Activated CD8-positive, alpha-beta T cell treated with anti-CD3 and anti-CD28 coated beads for 36 hours (primary cell): ENCODE measurements at regions not wholly inside any gene's neighbourhood (a gene's known extent, or its start where the extent isn't known, plus 50 kb on each side); places are given as distances from the start of the nearest gene placed in this dataset.

Experiments
- ATAC-seq: fragments of 200-7000 bp; cut with Tn5 transposase; one replicate; pipeline ENCODE4 v1.10.0; 2021; ENCODE audit warnings: mild to moderate bottlenecking, moderate library complexity
- CTCF ChIA-PET: fragments of 350-600 bp; sonication (Branson Sonifier 250); formaldehyde crosslinking; loops from one replicate; lab custom pipeline; 2021; ENCODE audit warnings: antibody characterized with exemption; lab: Charles Lee
- POLR2A ChIA-PET: fragments of 350-600 bp; sonication (Branson Sonifier 250); formaldehyde crosslinking; loops from one replicate; lab custom pipeline; 2021; ENCODE audit warnings: antibody characterized with exemption; lab: Charles Lee
- DNase-seq: peaks from one replicate; pipeline ENCODE4 v3.0.0-alpha.2; 2020
- H3K27ac Mint-ChIP-seq: one replicate; pipeline ENCODE4 v1.8.0; 2021; ENCODE audit warnings: mild to moderate bottlenecking, mixed read lengths
- H3K27me3 Mint-ChIP-seq: one replicate; pipeline ENCODE4 v1.8.0; 2021; ENCODE audit warnings: mixed read lengths
- H3K36me3 Mint-ChIP-seq: one replicate; pipeline ENCODE4 v1.8.0; 2021; ENCODE audit warnings: low read depth, mixed read lengths
- H3K4me1 Mint-ChIP-seq: one replicate; pipeline ENCODE4 v1.8.0; 2021; ENCODE audit warnings: low read depth, mixed read lengths
- H3K4me3 Mint-ChIP-seq: one replicate; pipeline ENCODE4 v1.8.0; 2021; ENCODE audit warnings: mild to moderate bottlenecking, moderate library complexity, mixed read lengths
- H3K9me3 Mint-ChIP-seq: one replicate; pipeline ENCODE4 v1.8.0; 2021; ENCODE audit warnings: mixed read lengths
- intact Hi-C: fragments of 100-400 bp; cut with micrococcal nuclease; formaldehyde crosslinking; loops from one replicate; pipeline ENCODE4 v1.10.0; 2022
- TF ChIP-seq, protein P1 (sequence below): fragments of 200-600 bp; IDR thresholded peaks from one replicate; pipeline ENCODE4 v1.8.0; 2022; ENCODE audit warnings: antibody characterized with exemption, mild to moderate bottlenecking

DNA sequence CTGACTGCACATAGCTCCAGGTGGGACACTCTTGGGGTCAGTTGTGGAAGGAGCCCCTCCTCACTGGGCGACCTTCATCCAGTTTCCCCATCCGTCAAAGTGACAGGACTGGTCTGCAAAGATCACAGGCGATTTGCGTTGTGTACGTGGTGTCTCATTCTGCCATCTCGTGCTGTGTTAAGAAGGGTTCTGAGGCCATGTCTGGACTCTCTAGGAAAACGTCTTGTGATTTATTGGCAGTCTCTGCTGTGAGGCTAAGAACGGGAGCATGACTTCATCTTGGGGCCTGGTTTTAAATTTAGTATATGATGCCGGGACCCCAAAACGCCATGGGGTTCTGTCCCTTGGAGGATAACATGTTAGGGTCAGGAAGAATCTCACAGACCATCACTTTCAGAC lies 65.2 kb upstream of the CIBAR2 start:
- Mint-ChIP-seq H3K9me3 (no peaks in the 10 kb centered on the region), H3K27me3 (peaks cover 33% of the 10 kb centered on the region), H3K4me1 (no peaks in the 10 kb centered on the region), H3K36me3 (no peaks in the 10 kb centered on the region), H3K27ac (no peak overlapping the region), H3K4me3 (no peak overlapping the region)
- intact Hi-C loops = no loop called here
- no peak for DNase-seq
- no peak for ATAC-seq
- POLR2A ChIA-PET = no interaction called here
- CTCF ChIA-PET = no interaction called here
- TF ChIP-seq, protein P1, sequence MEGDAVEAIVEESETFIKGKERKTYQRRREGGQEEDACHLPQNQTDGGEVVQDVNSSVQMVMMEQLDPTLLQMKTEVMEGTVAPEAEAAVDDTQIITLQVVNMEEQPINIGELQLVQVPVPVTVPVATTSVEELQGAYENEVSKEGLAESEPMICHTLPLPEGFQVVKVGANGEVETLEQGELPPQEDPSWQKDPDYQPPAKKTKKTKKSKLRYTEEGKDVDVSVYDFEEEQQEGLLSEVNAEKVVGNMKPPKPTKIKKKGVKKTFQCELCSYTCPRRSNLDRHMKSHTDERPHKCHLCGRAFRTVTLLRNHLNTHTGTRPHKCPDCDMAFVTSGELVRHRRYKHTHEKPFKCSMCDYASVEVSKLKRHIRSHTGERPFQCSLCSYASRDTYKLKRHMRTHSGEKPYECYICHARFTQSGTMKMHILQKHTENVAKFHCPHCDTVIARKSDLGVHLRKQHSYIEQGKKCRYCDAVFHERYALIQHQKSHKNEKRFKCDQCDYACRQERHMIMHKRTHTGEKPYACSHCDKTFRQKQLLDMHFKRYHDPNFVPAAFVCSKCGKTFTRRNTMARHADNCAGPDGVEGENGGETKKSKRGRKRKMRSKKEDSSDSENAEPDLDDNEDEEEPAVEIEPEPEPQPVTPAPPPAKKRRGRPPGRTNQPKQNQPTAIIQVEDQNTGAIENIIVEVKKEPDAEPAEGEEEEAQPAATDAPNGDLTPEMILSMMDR = no peak

DNA sequence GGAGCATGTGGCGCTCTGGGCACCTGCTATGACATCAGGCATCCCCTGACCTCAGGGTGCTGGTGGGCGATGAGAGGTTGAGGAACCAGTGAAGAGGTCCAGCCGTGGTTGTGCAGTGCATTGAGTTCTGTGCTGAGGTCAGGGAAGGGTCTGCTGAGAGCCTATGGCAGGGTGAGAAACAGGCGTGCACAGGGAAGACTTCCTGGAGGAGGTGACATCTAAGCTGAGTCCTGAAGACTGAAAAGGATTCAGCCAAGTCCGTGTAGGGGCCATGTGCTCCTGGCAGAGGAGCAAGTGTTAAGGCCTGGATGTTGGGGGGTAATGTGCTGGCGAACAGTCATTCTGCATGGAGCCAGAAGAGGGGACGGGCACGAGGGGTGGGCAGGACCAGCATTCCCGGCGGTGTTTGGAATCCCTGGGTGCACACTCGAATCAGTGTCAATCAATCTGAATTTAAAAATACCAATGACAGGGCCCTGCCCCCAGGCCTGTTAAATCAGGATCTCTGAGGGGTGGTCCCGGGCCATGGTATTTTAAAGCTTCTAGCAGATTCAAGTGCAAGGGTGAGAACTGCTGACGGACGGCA lies 65.8 kb upstream of the CIBAR2 start:
- ATAC-seq = no peak
- no peak for DNase-seq
- POLR2A ChIA-PET = no interaction called here
- H3K36me3 Mint-ChIP-seq = no peaks in the 10 kb centered on the region
- H3K27ac Mint-ChIP-seq = no peak overlapping the region
- TF ChIP-seq, protein P1 = no peak
- H3K9me3 Mint-ChIP-seq = no peaks in the 10 kb centered on the region
- intact Hi-C loops = no loop called here
- CTCF ChIA-PET = no interaction called here
- no peak overlapping the region for H3K4me3 Mint-ChIP-seq
- no peaks in the 10 kb centered on the region for H3K4me1 Mint-ChIP-seq
- H3K27me3 Mint-ChIP-seq = peaks cover 27% of the 10 kb centered on the region

DNA sequence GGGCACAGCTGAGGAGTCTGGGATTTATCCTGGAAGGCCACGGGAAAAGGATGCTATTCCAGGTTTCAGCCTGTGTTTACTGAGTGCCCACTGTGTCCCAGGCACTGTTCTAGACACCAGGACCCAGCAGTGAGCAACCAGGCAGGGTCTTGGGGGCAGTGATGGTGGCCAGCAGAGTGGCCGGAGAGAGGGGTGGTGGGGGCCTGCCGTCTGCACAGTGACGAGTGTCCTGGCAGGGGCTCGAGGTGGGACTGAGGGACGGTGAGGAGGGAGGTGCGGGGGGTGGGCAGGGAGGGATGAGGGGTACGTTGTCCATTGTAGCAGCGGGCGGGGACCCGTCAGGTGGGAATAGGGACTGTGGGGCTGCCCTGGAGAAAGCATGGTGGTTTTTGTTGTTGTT lies 66.3 kb upstream of the CIBAR2 start:
- no peaks in the 10 kb centered on the region for H3K4me1 Mint-ChIP-seq
- no peaks in the 10 kb centered on the region for H3K36me3 Mint-ChIP-seq
- intact Hi-C loops = no loop called here
- CTCF ChIA-PET = no interaction called here
- POLR2A ChIA-PET = no interaction called here
- TF ChIP-seq, protein P1 = no peak
- no peak for DNase-seq
- H3K4me3 Mint-ChIP-seq = no peak overlapping the region
- no peak for ATAC-seq
- no peaks in the 10 kb centered on the region for H3K9me3 Mint-ChIP-seq
- no peak overlapping the region for H3K27ac Mint-ChIP-seq
- peaks cover 24% of the 10 kb centered on the region for H3K27me3 Mint-ChIP-seq

DNA sequence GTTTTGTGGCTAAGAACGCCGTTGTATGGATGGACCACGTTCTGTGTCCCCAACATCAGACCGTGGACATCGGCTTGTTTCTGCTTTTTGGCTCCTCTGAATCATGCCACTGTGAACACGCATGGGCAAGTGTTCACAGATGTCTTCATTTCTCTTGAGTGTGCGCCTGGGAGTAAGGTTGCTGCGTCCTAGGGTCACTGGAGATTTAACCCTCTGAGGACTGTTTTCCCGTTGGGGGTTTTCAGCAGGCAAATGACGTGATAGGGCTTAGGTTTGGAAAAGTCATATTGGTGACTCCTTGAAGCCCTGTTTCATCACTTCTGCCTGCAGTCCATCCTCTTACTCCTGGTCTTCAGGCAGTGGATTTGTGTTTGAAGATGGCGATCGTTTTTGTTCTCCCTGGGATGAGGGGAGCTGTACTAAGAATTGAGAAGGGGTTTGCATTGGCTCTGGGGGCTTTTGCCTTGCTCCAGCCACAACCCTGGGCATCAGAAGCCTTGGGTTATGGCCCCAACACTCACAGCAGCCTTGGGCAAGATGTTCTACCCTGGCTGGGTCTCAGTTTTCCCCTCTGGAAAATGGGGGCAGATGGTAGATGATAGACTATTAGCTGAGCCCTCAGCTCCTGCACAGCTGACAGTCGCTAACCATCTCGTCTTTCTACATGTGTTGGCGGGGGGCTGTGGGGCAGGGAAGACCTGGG lies 67.2 kb upstream of the CIBAR2 start:
- no peak overlapping the region for H3K27ac Mint-ChIP-seq
- intact Hi-C loops = no loop called here
- no peak for ATAC-seq

More for the DNA sequence above, 67.2 kb upstream of the CIBAR2 start:
- CTCF ChIA-PET = no interaction called here
- Mint-ChIP-seq H3K4me1 (no peaks in the 10 kb centered on the region), H3K4me3 (no peak overlapping the region), H3K9me3 (peaks cover 8% of the 10 kb centered on the region), H3K27me3 (peaks cover 16% of the 10 kb centered on the region), H3K36me3 (no peaks in the 10 kb centered on the region)
- no peak for DNase-seq
- POLR2A ChIA-PET = interaction anchor here (1.0 kb wide), 1 partner anchor 65 kb away, joined by 3 read pairs; no protein-coding TSS in a partner anchor
- TF ChIP-seq, protein P1 = no peak
